ENCODE measurements at regions not wholly inside any gene's neighbourhood (a gene's known extent, or its start where the extent isn't known, plus 50 kb on each side); places are given as distances from the start of the nearest gene placed in this dataset.

DNA sequence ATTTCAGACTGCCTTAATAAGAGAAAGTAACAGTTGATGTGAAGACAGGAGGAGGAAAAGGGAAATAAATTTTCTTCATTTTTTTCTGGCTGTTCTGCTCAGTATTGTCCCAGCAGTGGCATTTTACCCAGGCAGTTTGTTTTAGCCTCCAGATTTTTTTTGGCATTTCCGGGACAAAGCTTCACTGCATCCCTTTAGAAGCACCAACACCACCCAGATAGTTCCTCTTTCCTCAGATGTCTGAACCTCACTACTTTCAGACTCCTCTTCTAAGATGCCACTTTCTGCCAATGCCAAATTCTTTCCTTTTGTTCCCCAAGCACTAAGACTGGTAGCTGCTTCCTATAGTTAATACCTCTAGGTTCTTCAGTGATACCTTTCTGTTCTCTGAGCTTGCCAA lies 480.1 kb upstream of the SLC10A2 start:
- TF ChIP-seq, protein P1, sequence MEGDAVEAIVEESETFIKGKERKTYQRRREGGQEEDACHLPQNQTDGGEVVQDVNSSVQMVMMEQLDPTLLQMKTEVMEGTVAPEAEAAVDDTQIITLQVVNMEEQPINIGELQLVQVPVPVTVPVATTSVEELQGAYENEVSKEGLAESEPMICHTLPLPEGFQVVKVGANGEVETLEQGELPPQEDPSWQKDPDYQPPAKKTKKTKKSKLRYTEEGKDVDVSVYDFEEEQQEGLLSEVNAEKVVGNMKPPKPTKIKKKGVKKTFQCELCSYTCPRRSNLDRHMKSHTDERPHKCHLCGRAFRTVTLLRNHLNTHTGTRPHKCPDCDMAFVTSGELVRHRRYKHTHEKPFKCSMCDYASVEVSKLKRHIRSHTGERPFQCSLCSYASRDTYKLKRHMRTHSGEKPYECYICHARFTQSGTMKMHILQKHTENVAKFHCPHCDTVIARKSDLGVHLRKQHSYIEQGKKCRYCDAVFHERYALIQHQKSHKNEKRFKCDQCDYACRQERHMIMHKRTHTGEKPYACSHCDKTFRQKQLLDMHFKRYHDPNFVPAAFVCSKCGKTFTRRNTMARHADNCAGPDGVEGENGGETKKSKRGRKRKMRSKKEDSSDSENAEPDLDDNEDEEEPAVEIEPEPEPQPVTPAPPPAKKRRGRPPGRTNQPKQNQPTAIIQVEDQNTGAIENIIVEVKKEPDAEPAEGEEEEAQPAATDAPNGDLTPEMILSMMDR (conservative IDR thresholded peaks at IDR 0.05 in 1 of 2, IDR thresholded peaks at IDR 0.05 in 1 of 2; ENCODE audit: extremely low read depth in 1 of 2, insufficient read depth in 1 of 2, low read depth in 1 of 2, low read length in 2 of 2): no peak
- no peak for TF ChIP-seq EZH2 (IDR thresholded peaks at IDR 0.05; ENCODE audit: borderline replicate concordance, low read length)

All from mammary epithelial cell (primary cell).